ENCODE measurements at regions not wholly inside any gene's neighbourhood (a gene's known extent, or its start where the extent isn't known, plus 50 kb on each side); places are given as distances from the start of the nearest gene placed in this dataset.
"Not testable (repeated sequence)": the region's sequence is repeated elsewhere in the genome, so short reads cannot be mapped to it uniquely, and the experiment has no call there.

DNA sequence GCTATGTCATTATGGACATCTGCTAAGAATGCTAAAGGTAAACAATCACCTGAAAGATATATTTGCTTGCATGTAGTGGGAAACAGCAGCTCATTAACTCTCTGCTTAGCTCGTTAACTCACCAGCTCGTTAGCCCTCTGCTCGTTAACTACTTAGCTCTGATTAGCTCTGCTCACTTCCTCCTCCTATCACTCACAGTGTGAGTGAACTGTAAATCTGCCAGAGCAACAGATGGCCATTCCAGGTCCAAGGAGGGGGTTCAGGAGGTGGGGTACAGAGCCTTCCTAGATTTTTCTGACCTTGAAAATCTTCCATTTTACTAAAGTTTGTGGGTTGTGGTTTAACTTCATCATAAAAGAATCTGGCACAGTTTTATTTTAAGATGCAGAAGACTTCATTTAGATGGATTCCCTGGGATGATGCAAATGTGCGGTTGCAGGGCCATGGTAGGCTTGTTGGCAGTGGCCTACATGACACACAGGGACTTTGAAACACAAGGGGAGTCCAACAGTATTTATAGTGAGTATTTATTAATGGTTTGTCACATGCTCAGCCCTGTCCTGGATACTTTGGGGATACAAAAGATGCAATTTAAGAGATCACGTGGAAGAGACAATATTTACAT is 1633.7 kb upstream of the CELF4 start:
- no peak for FAIRE-seq
- DNase-seq (ENCODE audit: insufficient read length, low spot score), result no peak

DNA sequence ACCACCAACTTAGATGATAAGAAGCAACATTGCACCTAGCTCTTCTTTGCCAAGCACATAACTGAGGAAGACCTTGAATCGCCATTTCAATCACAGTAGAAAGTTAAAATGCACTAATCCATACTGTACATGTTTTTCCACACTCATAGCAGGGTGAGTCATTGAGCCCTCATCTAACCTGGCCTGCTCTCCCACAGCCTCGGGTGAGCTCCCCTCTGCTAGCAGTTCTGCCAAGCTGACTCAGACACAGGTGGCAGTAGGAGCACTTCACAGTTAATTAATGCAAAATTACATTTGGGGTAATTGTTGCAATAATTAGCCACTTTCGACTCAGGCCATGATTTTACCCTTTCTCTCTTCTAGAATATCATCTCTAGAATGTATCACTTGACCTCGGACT is 1632.8 kb upstream of the CELF4 start:
- DNase-seq (ENCODE audit: insufficient read length, low spot score) (no peak), FAIRE-seq (no peak)

- no peak for FAIRE-seq
- no peak for DNase-seq (ENCODE audit: insufficient read length, low spot score)
Observed at GRCh38 chr18:39191931-39192330, 1626.3 kb upstream of the CELF4 start.

DNA sequence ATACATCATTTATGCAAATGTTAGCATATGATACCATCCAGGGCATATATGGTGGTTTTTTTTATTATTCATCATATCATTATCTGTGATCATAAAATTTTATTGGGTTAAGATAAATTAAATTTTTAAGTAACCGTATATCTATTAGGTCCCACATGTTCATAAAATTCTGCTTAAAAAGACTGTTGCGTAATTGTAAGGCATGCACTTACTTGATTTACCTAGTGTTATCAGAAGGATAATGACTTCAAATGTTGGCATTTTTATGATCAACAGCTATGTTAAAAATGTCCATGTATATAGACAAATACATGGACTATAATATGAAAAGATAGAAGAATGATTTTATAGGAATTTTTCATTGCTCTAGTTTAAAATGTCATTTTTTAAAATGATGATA is 1625.5 kb upstream of the CELF4 start:
- FAIRE-seq (no peak), DNase-seq (ENCODE audit: insufficient read length, low spot score) (no peak)

DNA sequence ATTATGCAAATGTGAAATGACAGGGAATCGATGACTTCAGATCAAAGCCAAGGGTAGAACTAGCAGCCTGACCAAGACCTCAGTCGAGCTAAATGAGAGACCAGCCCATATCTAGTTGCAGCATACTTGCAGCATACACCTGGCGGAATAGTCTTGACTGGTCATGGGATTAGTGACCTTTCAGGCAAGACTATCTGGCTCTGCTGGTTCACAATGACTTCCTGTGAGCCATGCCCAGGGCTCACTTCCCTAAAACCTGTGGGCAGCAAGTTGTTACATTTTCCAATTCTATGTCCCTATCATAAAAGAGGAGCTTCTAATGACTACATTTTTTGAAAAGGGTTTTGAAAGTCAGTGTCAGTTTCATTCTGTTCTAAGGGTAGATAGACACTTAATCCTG is 1624.9 kb upstream of the CELF4 start:
- DNase-seq (ENCODE audit: insufficient read length, low spot score), result no peak
- no peak for FAIRE-seq

DNA sequence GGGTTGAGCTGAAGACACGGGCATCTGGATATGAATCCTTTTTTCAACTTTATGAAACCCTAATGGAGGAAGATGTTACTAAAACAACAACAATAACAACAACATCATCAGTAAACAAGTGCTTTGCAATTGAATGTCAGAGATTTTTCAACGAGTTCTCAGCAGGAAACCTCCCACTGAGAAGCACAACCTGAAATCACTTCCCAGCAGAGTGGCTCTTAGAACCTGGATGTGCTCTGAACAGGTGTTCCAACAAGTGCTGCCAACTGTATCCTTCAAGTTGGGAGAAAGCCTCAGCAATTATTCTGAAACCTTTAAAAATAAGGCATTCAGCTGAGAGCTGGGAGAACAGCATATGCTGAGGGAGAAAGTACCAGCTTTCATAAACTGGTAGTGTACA is 1622.7 kb upstream of the CELF4 start:
- DNase-seq (ENCODE audit: insufficient read length, low spot score) (no peak), FAIRE-seq (no peak)

GRCh38 chr18:39186008-39186407 is 1620.4 kb upstream of the CELF4 start:
- DNase-seq (ENCODE audit: insufficient read length, low spot score), result no peak
- no peak for FAIRE-seq

DNA sequence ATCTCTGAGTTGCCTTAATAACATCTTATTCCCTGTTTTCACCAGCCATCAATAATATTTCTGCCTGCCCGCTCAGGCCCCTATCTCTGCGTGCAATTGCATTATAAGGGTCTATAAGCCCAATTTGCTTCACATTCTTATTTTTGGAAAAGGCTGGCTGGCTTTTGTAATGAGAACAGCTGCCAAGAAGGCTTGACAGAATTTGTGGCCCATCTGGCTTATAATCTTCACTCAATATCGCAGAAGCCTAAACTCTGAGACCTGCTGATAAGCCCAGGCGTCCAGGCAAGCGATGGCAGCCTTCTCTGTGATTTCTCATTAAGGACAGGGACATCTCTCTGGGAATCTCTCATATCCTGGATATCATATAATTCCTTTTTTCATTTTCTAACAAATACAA is 1618.6 kb upstream of the CELF4 start:
- DNase-seq (ENCODE audit: insufficient read length, low spot score), result no peak
- no peak for FAIRE-seq

DNA sequence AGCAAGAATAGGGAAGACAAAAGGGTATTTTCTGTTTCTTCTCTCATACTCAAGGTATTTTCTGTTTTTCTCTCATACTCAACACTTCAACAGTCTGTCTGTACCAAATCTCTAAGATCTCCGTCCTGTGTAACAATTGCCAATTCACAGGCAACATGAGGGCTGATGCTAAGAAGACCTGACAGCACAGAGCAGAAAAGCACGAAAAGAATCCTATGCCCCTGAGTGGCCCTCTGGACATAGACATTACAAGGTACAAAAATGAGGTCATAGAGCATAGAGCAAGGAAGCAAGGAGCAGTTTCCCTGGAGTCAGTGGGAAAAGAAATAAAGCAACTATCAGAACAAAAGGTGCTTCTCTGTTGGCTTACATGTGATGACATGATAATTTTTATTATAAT is 1612.6 kb upstream of the CELF4 start:
- DNase-seq (ENCODE audit: insufficient read length, low spot score) (no peak), FAIRE-seq (no peak)

DNA sequence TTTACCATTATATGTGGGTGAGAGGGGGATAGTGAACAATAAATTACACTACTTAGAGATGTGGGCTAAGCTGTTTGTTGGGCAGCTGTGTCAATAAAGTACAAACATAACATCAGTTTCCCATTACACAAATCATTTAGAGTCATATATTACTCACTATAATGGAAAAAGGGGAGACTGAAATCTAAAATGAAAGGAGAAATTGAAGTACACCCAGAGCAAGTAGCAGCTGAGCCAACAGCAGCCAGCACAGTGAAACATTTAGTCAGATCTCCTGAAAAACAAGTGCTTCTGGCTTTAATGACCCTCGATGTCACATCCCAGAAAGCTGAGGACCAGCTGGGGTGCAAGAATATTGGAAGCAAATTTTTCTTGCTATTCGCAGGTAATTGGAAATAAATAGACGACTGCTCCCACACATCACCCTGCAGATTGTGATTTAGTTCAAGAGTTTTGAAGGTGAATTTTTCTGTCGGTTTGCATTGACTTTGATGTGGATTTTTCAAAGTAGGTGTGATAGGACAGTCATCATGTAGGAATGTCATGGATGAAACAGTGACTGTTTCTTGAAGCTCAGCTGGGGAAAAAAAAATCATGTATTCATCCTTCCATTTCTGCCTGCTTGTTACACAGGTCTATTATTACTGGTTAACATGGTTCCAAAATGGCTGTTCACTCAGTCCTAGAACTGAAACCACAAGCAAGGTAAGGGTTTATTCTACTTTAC is 1607.3 kb upstream of the CELF4 start:
- DNase-seq (ENCODE audit: insufficient read length, low spot score) (no peak), FAIRE-seq (no peak)

- FAIRE-seq (no peak), DNase-seq (ENCODE audit: insufficient read length, low spot score) (no peak)
Observed at GRCh38 chr18:39168723-39169122, 1603.1 kb upstream of the CELF4 start.

GRCh38 chr18:39167990-39168389 is 1602.4 kb upstream of the CELF4 start:
- DNase-seq (ENCODE audit: insufficient read length, low spot score) (no peak), FAIRE-seq (no peak)

- no peak for DNase-seq (ENCODE audit: insufficient read length, low spot score)
- no peak for FAIRE-seq
Observed at GRCh38 chr18:39166776-39167175, 1601.2 kb upstream of the CELF4 start.

DNA sequence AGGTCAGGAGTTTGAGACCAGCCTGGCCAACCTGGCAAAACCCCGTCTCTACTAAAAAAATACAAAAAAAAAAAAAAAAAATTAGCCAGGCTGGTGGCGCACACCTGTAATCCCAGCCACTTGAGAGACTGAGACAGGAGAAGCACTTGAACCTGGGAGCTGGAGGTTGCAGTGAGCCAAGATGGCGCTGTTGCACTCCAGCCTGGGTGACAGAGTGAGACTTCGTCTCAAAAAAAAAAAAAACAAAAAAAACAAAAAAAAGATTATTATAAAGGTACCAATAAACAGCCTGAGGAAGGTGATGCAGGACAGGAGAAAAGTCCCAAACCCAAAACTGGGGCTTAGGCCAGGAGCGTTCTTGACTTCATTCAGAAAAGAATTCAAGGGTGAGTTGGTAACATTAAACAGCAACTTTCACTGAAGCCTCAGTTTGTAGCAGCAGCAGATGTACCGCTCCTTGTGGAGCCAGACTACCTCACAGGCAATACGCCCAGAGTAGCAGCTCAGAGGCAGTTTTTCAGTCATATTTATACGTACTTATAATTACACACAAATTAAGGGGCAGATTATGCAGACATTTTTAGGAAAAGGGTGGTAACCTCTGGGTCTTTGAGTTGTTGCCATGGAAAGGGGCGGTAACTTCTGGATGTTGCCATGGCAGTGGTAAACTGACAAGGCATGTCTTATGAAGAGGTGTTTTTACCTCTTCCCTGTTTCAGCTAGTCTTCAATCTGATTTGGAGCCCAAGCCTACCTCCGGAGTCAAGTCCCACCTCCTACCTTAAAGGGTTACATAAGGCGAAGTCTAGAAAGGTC is 1596.6 kb upstream of the CELF4 start:
- DNase-seq (ENCODE audit: insufficient read length, low spot score), result no peak
- no peak for FAIRE-seq

GRCh38 chr18:39149211-39149806 is 1583.7 kb upstream of the CELF4 start:
- DNase-seq (ENCODE audit: insufficient read length, low spot score) (no peak), FAIRE-seq (no peak)

- DNase-seq (ENCODE audit: insufficient read length, low spot score) (no peak), FAIRE-seq (no peak)
Observed at GRCh38 chr18:39134255-39134654, 1568.7 kb upstream of the CELF4 start.

DNA sequence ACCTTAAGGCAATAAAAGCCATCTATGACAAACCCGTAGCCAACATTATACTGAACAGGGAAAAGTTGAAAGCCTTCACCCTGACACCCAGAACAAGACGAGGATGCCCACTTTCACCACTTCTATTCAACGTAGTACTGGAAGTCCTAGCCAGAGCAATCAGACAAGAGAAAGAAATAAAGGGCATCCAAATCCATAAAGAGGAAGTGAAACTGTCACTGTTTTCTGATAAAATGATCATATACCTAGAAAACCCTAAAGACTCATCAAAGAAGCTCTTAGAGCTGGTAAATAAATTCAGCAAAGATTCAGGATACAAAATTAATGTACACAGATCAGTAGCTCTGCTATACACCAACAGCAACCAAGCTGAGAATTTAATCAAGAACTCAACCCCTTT is 1561.9 kb upstream of the CELF4 start:
- DNase-seq (ENCODE audit: insufficient read length, low spot score); FAIRE-seq: not testable (repeated sequence)

GRCh38 chr18:39113790-39114189 is 1548.2 kb upstream of the CELF4 start:
- FAIRE-seq, result no peak
- no peak for DNase-seq (ENCODE audit: insufficient read length, low spot score)

GRCh38 chr18:39105104-39105503 is 1539.5 kb upstream of the CELF4 start:
- no peak for DNase-seq (ENCODE audit: insufficient read length, low spot score)
- no peak for FAIRE-seq

DNA sequence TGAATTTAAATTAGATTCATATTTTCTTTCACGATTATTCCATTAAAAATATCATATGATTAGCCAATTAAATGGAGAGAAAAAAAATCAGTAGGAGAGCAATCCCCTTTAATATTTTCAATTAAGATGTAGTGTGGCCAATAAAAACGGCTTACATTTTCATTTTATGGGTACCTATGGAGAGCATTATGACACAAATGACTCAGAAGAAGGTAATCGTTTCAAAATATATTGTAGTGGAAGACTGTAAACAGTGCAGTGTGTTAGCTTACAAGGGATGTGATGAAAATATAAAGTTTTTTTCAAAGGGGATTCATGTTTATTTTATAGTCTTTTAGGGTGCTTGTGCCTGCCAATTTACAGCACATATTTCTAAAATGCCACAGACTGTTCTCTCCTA is 1507.4 kb upstream of the CELF4 start:
- DNase-seq (ENCODE audit: insufficient read length, low spot score), result no peak
- FAIRE-seq, result no peak

- no peak for FAIRE-seq
Observed at GRCh38 chr18:39062426-39062825, 1496.8 kb upstream of the CELF4 start.

More at GRCh38 chr18:39062426-39062825, 1496.8 kb upstream of the CELF4 start:
- no peak for DNase-seq (ENCODE audit: insufficient read length, low spot score)
